GM18907 (cell line): ENCODE measurements at regions not wholly inside any gene's neighbourhood (a gene's known extent, or its start where the extent isn't known, plus 50 kb on each side); places are given as distances from the start of the nearest gene placed in this dataset.
"Not testable (repeated sequence)": the region's sequence is repeated elsewhere in the genome, so short reads cannot be mapped to it uniquely, and the experiment has no call there.

Source experiments
- ATAC-seq: cut with Tn5 transposase; IDR thresholded peaks from one replicate; pipeline ENCODE4 v1.9.1; 2021; ENCODE audit warnings: mild to moderate bottlenecking, moderate library complexity; ENCODE audit not compliant: unreplicated experiment

- ATAC-seq = no peak
Measured at GRCh38 chr7:15837306-15837950, 150.9 kb upstream of the MEOX2 start.

GRCh38 chr7:15836651-15837050, 150.2 kb upstream of the MEOX2 start:
- no peak for ATAC-seq

GRCh38 chr7:15836041-15836440, 149.6 kb upstream of the MEOX2 start:
- ATAC-seq = no peak

- no peak for ATAC-seq
Measured at GRCh38 chr7:15834446-15834845, 148.0 kb upstream of the MEOX2 start.

GRCh38 chr7:15832996-15833395, 146.5 kb upstream of the MEOX2 start:
- ATAC-seq = no peak

GRCh38 chr7:15831606-15832005, 145.1 kb upstream of the MEOX2 start:
- no peak for ATAC-seq

- no peak for ATAC-seq
Measured at GRCh38 chr7:15829691-15830090, 143.2 kb upstream of the MEOX2 start.

GRCh38 chr7:15828881-15829280, 142.4 kb upstream of the MEOX2 start:
- ATAC-seq = no peak

- no peak for ATAC-seq
Measured at GRCh38 chr7:15821484-15822427, 135.3 kb upstream of the MEOX2 start.

GRCh38 chr7:15820319-15820718, 133.8 kb upstream of the MEOX2 start:
- ATAC-seq = no peak

- ATAC-seq = no peak
Measured at GRCh38 chr7:15816835-15817426, 130.4 kb upstream of the MEOX2 start.

GRCh38 chr7:15813448-15813847, 127.0 kb upstream of the MEOX2 start:
- no peak for ATAC-seq

- not testable (repeated sequence) for ATAC-seq
Measured at GRCh38 chr7:15810383-15810782, 123.9 kb upstream of the MEOX2 start.

GRCh38 chr7:15809936-15810335, 123.5 kb upstream of the MEOX2 start:
- not testable (repeated sequence) for ATAC-seq

- ATAC-seq = no peak
Measured at GRCh38 chr7:15805891-15806290, 119.4 kb upstream of the MEOX2 start.

- no peak for ATAC-seq
Measured at GRCh38 chr7:15802425-15802824, 115.9 kb upstream of the MEOX2 start.

GRCh38 chr7:15801551-15801950, 115.1 kb upstream of the MEOX2 start:
- no peak for ATAC-seq

GRCh38 chr7:15801041-15801440, 114.6 kb upstream of the MEOX2 start:
- no peak for ATAC-seq

- no peak for ATAC-seq
Measured at GRCh38 chr7:15798081-15798480, 111.6 kb upstream of the MEOX2 start.

- ATAC-seq = no peak
Measured at GRCh38 chr7:15795393-15795792, 108.9 kb upstream of the MEOX2 start.

- no peak for ATAC-seq
Measured at GRCh38 chr7:15794801-15795200, 108.3 kb upstream of the MEOX2 start.

GRCh38 chr7:15784694-15785030, 98.2 kb upstream of the MEOX2 start:
- ATAC-seq = no peak
